ENCODE measurements at regions not wholly inside any gene's neighbourhood (a gene's known extent, or its start where the extent isn't known, plus 50 kb on each side); places are given as distances from the start of the nearest gene placed in this dataset.

DNA sequence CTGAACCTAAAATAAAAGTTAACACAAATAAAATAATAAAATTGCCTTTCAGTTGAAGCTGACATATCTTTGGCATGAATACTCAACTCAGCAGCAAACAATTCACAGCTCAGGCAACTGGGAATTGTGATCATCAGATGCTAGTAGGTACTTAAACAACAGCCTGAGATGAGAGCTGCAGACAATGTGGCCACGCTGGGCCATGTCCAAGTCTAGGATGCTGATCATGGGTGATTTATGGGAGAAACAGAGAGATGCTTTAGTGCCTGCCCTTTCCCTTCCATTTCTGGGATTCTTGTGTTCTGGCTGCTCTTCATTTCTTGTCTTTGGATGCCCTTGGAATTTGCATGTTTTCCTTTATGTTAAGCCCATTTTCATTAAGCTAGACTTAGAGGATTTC lies 212.4 kb upstream of the CWC22 start:
- no peak for TF ChIP-seq RBAK (tag by site-specific recombination; IDR thresholded peaks at IDR 0.05)
- no peak for TF ChIP-seq ZNF792 (tag by site-specific recombination; IDR thresholded peaks at IDR 0.05)
- TF ChIP-seq SALL2 (tag by site-specific recombination; IDR thresholded peaks at IDR 0.05; ENCODE audit: borderline replicate concordance), result no peak
- TF ChIP-seq, protein P1, sequence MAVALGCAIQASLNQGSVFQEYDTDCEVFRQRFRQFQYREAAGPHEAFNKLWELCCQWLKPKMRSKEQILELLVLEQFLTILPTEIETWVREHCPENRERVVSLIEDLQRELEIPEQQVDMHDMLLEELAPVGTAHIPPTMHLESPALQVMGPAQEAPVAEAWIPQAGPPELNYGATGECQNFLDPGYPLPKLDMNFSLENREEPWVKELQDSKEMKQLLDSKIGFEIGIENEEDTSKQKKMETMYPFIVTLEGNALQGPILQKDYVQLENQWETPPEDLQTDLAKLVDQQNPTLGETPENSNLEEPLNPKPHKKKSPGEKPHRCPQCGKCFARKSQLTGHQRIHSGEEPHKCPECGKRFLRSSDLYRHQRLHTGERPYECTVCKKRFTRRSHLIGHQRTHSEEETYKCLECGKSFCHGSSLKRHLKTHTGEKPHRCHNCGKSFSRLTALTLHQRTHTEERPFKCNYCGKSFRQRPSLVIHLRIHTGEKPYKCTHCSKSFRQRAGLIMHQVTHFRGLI (tag by site-specific recombination; IDR thresholded peaks at IDR 0.05), result no peak
- no peak for TF ChIP-seq ZNF350 (tag by site-specific recombination; IDR thresholded peaks at IDR 0.05)
- TF ChIP-seq YY2 (tag by site-specific recombination; IDR thresholded peaks at IDR 0.05), result no peak
- Histone ChIP-seq H3K4me1 (ENCODE audit: control insufficient read depth, insufficient read depth, low read length) (no peaks in the 10 kb centered on the region), H3K36me3 (ENCODE audit: control insufficient read depth in 2 of 2, insufficient read depth in 1 of 2, low read length in 2 of 2) (no peaks in the 10 kb centered on the region), H3K9me3 (ENCODE audit: control insufficient read depth, insufficient read depth, low read depth, low read length) (no peaks in the 10 kb centered on the region), H3K27ac (ENCODE audit: extremely low read depth, low read depth, low read length) (no peak overlapping the region), H3K4me3 (ENCODE audit: low read depth, low read length) (no peak overlapping the region)
- ChIA-PET CTCF (interaction anchor here (1.0 kb wide), 1 partner anchor 21 kb away, joined by 3 read pairs; no protein-coding TSS in a partner anchor), POLR2A (no interaction called here)

DNA sequence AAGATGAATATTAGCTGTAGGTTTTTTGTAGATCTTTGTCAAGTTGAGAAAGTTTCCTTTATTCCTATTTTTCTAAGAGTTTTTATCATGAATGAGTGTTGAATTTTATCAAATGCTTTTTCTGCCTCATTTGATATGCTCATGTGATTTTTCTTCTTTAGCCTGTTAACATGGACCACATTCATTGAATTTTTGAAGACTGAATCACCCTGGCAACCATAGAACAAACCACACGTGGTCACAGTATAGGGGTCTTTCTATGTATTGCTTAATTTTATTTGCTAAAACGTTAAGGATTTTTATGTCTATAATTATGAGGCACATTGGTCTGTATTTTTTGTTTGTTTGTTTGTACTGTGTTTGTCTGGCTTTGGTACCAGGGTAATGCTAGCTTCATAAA lies 201.7 kb upstream of the CWC22 start:
- POLR2A ChIA-PET, result no interaction called here
- CTCF ChIA-PET, result interaction anchor here (0.7 kb wide), 1 partner anchor 581 kb away, joined by 3 read pairs; no protein-coding TSS in a partner anchor

DNA sequence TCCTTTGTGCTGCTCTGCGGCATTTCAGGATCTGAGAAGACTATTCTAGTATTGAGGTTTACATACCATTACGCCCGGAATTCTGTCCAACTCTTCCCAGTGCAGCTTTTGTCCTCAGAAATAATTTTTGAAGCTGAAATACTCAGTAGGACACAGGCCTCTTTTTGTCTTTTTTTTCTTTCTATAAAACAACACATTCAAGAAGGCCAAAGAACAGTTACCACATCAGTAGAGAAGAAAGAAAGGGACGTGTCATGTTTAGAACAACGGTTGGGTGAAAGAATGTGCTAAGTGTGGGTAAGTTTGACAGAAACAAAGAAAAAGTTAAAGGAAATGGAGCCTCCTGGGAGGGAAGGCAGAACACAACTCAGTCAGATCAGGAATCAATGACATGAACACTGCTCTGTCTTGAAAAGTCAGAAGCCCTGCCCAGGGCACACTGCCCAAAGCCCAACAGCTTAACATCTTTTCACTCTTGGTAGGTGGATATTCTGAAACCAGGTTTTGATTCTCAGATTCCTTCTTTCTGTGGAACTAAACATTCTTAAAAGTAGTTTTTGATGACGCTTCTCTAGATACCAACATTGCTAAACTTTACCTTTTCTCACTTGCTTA lies 198.6 kb upstream of the CWC22 start:
- no peaks in the 10 kb centered on the region for H3K36me3 ChIP-seq (ENCODE audit: control insufficient read depth in 2 of 2, insufficient read depth in 1 of 2, low read length in 2 of 2)
- CTCF ChIA-PET, result interaction anchor here (0.6 kb wide), 1 partner anchor 400 kb away, joined by 3 read pairs; no protein-coding TSS in a partner anchor
- H3K4me3 ChIP-seq (ENCODE audit: low read depth, low read length), result no peak overlapping the region
- POLR2A ChIA-PET, result no interaction called here
- H3K9me3 ChIP-seq (ENCODE audit: control insufficient read depth, insufficient read depth, low read depth, low read length), result no peaks in the 10 kb centered on the region
- H3K27ac ChIP-seq (ENCODE audit: extremely low read depth, low read depth, low read length), result no peak overlapping the region
- peaks cover 5% of the 10 kb centered on the region for H3K4me1 ChIP-seq (ENCODE audit: control insufficient read depth, insufficient read depth, low read length)
- TF ChIP-seq, protein P2, sequence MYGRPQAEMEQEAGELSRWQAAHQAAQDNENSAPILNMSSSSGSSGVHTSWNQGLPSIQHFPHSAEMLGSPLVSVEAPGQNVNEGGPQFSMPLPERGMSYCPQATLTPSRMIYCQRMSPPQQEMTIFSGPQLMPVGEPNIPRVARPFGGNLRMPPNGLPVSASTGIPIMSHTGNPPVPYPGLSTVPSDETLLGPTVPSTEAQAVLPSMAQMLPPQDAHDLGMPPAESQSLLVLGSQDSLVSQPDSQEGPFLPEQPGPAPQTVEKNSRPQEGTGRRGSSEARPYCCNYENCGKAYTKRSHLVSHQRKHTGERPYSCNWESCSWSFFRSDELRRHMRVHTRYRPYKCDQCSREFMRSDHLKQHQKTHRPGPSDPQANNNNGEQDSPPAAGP (tag by site-specific recombination; IDR thresholded peaks at IDR 0.05), result no peak

More for the DNA sequence above, 201.7 kb upstream of the CWC22 start:
- TF ChIP-seq ZNF416 (tag by site-specific recombination; IDR thresholded peaks at IDR 0.05) (no peak), HOXD13 (CRISPR knock-in tag; IDR thresholded peaks at IDR 0.05; ENCODE audit: borderline replicate concordance) (no peak), ZFP41 (tag by site-specific recombination; IDR thresholded peaks at IDR 0.05; ENCODE audit: borderline replicate concordance) (no peak), SETDB1 (IDR thresholded peaks at IDR 0.05; ENCODE audit: insufficient read length, low read length) (no peak), HOXA7 (CRISPR knock-in tag; IDR thresholded peaks at IDR 0.05; ENCODE audit: borderline replicate concordance) (no peak)
- Histone ChIP-seq H3K36me3 (ENCODE audit: control insufficient read depth in 2 of 2, insufficient read depth in 1 of 2, low read length in 2 of 2) (no peaks in the 10 kb centered on the region), H3K9me3 (ENCODE audit: control insufficient read depth, insufficient read depth, low read depth, low read length) (no peaks in the 10 kb centered on the region), H3K4me1 (ENCODE audit: control insufficient read depth, insufficient read depth, low read length) (no peaks in the 10 kb centered on the region), H3K27ac (ENCODE audit: extremely low read depth, low read depth, low read length) (no peak overlapping the region), H3K4me3 (ENCODE audit: low read depth, low read length) (no peak overlapping the region)

DNA sequence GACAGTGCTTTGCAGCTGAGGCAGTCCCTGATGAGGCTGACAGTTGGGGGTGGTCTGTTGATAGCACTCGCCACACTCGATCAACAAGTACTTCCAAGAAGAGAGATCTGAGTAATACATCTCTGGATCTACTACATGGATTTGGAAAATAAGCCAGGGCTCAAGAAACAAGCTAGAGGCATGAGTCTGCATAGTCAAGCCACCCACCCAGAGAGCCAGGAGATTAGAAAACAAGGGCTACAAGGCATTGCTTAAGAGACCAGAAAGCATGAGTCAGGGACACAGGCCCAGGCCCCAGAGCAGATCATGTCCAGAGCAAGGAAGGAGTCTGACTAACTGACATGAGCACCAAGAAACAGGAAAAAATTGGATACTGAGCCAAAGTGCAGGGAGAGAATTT lies 196.9 kb upstream of the CWC22 start:
- ChIA-PET CTCF (no interaction called here), POLR2A (no interaction called here)
- Histone ChIP-seq H3K4me1 (ENCODE audit: control insufficient read depth, insufficient read depth, low read length) (peaks cover 5% of the 10 kb centered on the region), H3K27ac (ENCODE audit: extremely low read depth, low read depth, low read length) (no peak overlapping the region), H3K9me3 (ENCODE audit: control insufficient read depth, insufficient read depth, low read depth, low read length) (no peaks in the 10 kb centered on the region), H3K4me3 (ENCODE audit: low read depth, low read length) (no peak overlapping the region), H3K36me3 (ENCODE audit: control insufficient read depth in 2 of 2, insufficient read depth in 1 of 2, low read length in 2 of 2) (no peaks in the 10 kb centered on the region)
- TF ChIP-seq ZNF311 (tag by site-specific recombination; IDR thresholded peaks at IDR 0.05; ENCODE audit: borderline replicate concordance) (no peak), ZNF670 (tag by site-specific recombination; IDR thresholded peaks at IDR 0.05; ENCODE audit: low read depth) (no peak), SETDB1 (IDR thresholded peaks at IDR 0.05; ENCODE audit: insufficient read length, low read length) (no peak), ZNF112 (tag by site-specific recombination; IDR thresholded peaks at IDR 0.05) (no peak), ZNF341 (tag by site-specific recombination; IDR thresholded peaks at IDR 0.05; ENCODE audit: low read depth) (no peak), YY1 (tag by site-specific recombination; IDR thresholded peaks at IDR 0.05) (no peak)
- TF ChIP-seq, protein P3, sequence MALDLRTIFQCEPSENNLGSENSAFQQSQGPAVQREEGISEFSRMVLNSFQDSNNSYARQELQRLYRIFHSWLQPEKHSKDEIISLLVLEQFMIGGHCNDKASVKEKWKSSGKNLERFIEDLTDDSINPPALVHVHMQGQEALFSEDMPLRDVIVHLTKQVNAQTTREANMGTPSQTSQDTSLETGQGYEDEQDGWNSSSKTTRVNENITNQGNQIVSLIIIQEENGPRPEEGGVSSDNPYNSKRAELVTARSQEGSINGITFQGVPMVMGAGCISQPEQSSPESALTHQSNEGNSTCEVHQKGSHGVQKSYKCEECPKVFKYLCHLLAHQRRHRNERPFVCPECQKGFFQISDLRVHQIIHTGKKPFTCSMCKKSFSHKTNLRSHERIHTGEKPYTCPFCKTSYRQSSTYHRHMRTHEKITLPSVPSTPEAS (tag by site-specific recombination; IDR thresholded peaks at IDR 0.05), result no peak
- TF ChIP-seq, protein P4, sequence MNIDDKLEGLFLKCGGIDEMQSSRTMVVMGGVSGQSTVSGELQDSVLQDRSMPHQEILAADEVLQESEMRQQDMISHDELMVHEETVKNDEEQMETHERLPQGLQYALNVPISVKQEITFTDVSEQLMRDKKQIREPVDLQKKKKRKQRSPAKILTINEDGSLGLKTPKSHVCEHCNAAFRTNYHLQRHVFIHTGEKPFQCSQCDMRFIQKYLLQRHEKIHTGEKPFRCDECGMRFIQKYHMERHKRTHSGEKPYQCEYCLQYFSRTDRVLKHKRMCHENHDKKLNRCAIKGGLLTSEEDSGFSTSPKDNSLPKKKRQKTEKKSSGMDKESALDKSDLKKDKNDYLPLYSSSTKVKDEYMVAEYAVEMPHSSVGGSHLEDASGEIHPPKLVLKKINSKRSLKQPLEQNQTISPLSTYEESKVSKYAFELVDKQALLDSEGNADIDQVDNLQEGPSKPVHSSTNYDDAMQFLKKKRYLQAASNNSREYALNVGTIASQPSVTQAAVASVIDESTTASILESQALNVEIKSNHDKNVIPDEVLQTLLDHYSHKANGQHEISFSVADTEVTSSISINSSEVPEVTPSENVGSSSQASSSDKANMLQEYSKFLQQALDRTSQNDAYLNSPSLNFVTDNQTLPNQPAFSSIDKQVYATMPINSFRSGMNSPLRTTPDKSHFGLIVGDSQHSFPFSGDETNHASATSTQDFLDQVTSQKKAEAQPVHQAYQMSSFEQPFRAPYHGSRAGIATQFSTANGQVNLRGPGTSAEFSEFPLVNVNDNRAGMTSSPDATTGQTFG (tag by site-specific recombination; IDR thresholded peaks at IDR 0.05; ENCODE audit: borderline replicate concordance), result no peak
- TF ChIP-seq, protein P5, sequence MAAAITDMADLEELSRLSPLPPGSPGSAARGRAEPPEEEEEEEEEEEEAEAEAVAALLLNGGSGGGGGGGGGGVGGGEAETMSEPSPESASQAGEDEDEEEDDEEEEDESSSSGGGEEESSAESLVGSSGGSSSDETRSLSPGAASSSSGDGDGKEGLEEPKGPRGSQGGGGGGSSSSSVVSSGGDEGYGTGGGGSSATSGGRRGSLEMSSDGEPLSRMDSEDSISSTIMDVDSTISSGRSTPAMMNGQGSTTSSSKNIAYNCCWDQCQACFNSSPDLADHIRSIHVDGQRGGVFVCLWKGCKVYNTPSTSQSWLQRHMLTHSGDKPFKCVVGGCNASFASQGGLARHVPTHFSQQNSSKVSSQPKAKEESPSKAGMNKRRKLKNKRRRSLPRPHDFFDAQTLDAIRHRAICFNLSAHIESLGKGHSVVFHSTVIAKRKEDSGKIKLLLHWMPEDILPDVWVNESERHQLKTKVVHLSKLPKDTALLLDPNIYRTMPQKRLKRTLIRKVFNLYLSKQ (tag by site-specific recombination; IDR thresholded peaks at IDR 0.05; ENCODE audit: borderline replicate concordance), result no peak
